WTC11 (cell line): ENCODE measurements at regions not wholly inside any gene's neighbourhood (a gene's known extent, or its start where the extent isn't known, plus 50 kb on each side); places are given as distances from the start of the nearest gene placed in this dataset.

Experiments used
- ATAC-seq: fragments of 200-7000 bp; cut with Tn5 transposase; 2 replicates; pipeline ENCODE4 v1.10.0; 2021; ENCODE audit warnings: mild to moderate bottlenecking, moderate library complexity
- CTCF ChIA-PET: fragments of 300-600 bp; sonication (Branson Sonifier 250); formaldehyde crosslinking; loops from one replicate; lab custom pipeline; 2021; ENCODE audit warnings: antibody characterized with exemption; lab: Charles Lee
- POLR2A ChIA-PET: fragments of 350-600 bp; sonication (Branson Sonifier 250); formaldehyde crosslinking; loops from one replicate; lab custom pipeline; 2021; ENCODE audit warnings: antibody characterized with exemption; lab: Charles Lee
- DNase-seq: peaks from one replicate; pipeline ENCODE4 v3.0.0; 2021; ENCODE audit warnings: low spot score
- H3K27ac Mint-ChIP-seq: 2 replicates; pipeline ENCODE4 v1.8.0; 2021; ENCODE audit warnings: mixed read lengths
- H3K27me3 Mint-ChIP-seq: 2 replicates; pipeline ENCODE4 v1.8.0; 2021; ENCODE audit warnings: low read depth, mild to moderate bottlenecking, moderate library complexity, mixed read lengths
- H3K36me3 Mint-ChIP-seq: 2 replicates; pipeline ENCODE4 v1.8.0; 2021; ENCODE audit warnings: mixed read lengths
- H3K4me1 Mint-ChIP-seq: 2 replicates; pipeline ENCODE4 v1.8.0; 2022; ENCODE audit warnings: mixed read lengths
- H3K4me3 Mint-ChIP-seq: 2 replicates; pipeline ENCODE4 v1.8.0; 2021; ENCODE audit warnings: mild to moderate bottlenecking, moderate library complexity, mixed read lengths
- H3K9me3 Mint-ChIP-seq: 2 replicates; pipeline ENCODE4 v1.8.0; 2021; ENCODE audit warnings: mixed read lengths
- ATF6 ChIP-seq: sonication (generic); formaldehyde crosslinking; IDR thresholded peaks from 2 replicates; pipeline ENCODE4 v1.8.1; 2023; ENCODE audit warnings: mild to moderate bottlenecking, missing genetic modification reagents
- CBFB ChIP-seq: sonication (generic); formaldehyde crosslinking; IDR thresholded peaks from 2 replicates; pipeline ENCODE4 v1.8.1; 2022; ENCODE audit warnings: mild to moderate bottlenecking, low read depth, missing genetic modification reagents
- CREM ChIP-seq: sonication (generic); formaldehyde crosslinking; IDR thresholded peaks from 2 replicates; pipeline ENCODE4 v1.8.1; 2022; ENCODE audit warnings: mild to moderate bottlenecking, missing genetic modification reagents, moderate library complexity
- E2F4 ChIP-seq: sonication (generic); formaldehyde crosslinking; IDR thresholded peaks from 2 replicates; pipeline ENCODE4 v1.8.1; 2022; ENCODE audit warnings: low read depth, mild to moderate bottlenecking, moderate library complexity, missing genetic modification reagents, borderline replicate concordance
- ETV6 ChIP-seq: sonication (generic); formaldehyde crosslinking; IDR thresholded peaks from 2 replicates; pipeline ENCODE4 v1.8.1; 2022; ENCODE audit warnings: mild to moderate bottlenecking, missing genetic modification reagents
- FOXP1 ChIP-seq: sonication (generic); formaldehyde crosslinking; IDR thresholded peaks from 2 replicates; pipeline ENCODE4 v1.8.0; 2022; ENCODE audit warnings: missing genetic modification reagents, mild to moderate bottlenecking, moderate library complexity, borderline replicate concordance
- GRHL2 ChIP-seq: fragments of 250-450 bp; sonication (Bioruptor Pico); IDR thresholded peaks from 2 replicates; pipeline ENCODE4 v1.8.0; 2022; ENCODE audit warnings: mild to moderate bottlenecking, moderate library complexity; ENCODE audit not compliant: insufficient replicate concordance, severe bottlenecking
- JUN ChIP-seq: sonication (generic); formaldehyde crosslinking; IDR thresholded peaks from 2 replicates; pipeline ENCODE4 v1.8.0; 2023; ENCODE audit warnings: mild to moderate bottlenecking, missing genetic modification reagents
- KAT7 ChIP-seq: sonication (generic); formaldehyde crosslinking; IDR thresholded peaks from 2 replicates; pipeline ENCODE4 v1.8.1; 2023; ENCODE audit warnings: missing genetic modification reagents, mild to moderate bottlenecking, borderline replicate concordance
- MLX ChIP-seq: sonication (generic); formaldehyde crosslinking; IDR thresholded peaks from 2 replicates; pipeline ENCODE4 v1.8.1; 2023; ENCODE audit warnings: mild to moderate bottlenecking, missing genetic modification reagents, moderate library complexity
- NFE2L1 ChIP-seq: sonication (generic); formaldehyde crosslinking; IDR thresholded peaks from 2 replicates; pipeline ENCODE4 v1.8.1; 2023; ENCODE audit warnings: missing genetic modification reagents
- OVOL2 ChIP-seq: fragments of 250-450 bp; sonication (Bioruptor Pico); IDR thresholded peaks from 2 replicates; pipeline ENCODE4 v1.9.0; 2021; ENCODE audit warnings: mild to moderate bottlenecking, borderline replicate concordance
- PRDM15 ChIP-seq: sonication (generic); formaldehyde crosslinking; IDR thresholded peaks from 2 replicates; pipeline ENCODE4 v1.8.0; 2022; ENCODE audit warnings: missing genetic modification reagents
- RELA ChIP-seq: sonication (generic); formaldehyde crosslinking; IDR thresholded peaks from 2 replicates; pipeline ENCODE4 v1.8.1; 2022; ENCODE audit warnings: missing genetic modification reagents, mild to moderate bottlenecking, borderline replicate concordance
- TCF7 ChIP-seq: sonication (generic); formaldehyde crosslinking; IDR thresholded peaks from 2 replicates; pipeline ENCODE4 v1.8.0; 2022; ENCODE audit warnings: mild to moderate bottlenecking, low read depth, missing genetic modification reagents, moderate library complexity
- TEAD4 ChIP-seq: sonication (generic); formaldehyde crosslinking; IDR thresholded peaks from 2 replicates; pipeline ENCODE4 v1.8.0; 2022; ENCODE audit warnings: mild to moderate bottlenecking, missing genetic modification reagents
- ZNF121 ChIP-seq: sonication (generic); formaldehyde crosslinking; IDR thresholded peaks from 2 replicates; pipeline ENCODE4 v1.8.0; 2023; ENCODE audit warnings: missing genetic modification reagents
- ZNF138 ChIP-seq: sonication (generic); formaldehyde crosslinking; conservative IDR thresholded peaks from 2 replicates; pipeline ENCODE4 v1.8.1; 2022; ENCODE audit warnings: mild to moderate bottlenecking, moderate library complexity, missing genetic modification reagents
- ZNF232 ChIP-seq: sonication (generic); formaldehyde crosslinking; IDR thresholded peaks from 2 replicates; pipeline ENCODE4 v1.8.0; 2022; ENCODE audit warnings: mild to moderate bottlenecking, missing genetic modification reagents

- no peak for TF ChIP-seq OVOL2
- no peak for TF ChIP-seq ZNF232
- no peak for TF ChIP-seq KAT7 (CRISPR knock-in tag)
- no peak for TF ChIP-seq GRHL2 (CRISPR knock-in tag)
- TF ChIP-seq ZNF121 (CRISPR knock-in tag): no peak
- TF ChIP-seq CREM: no peak
- no peak for TF ChIP-seq ZNF138
- TF ChIP-seq PRDM15 (CRISPR knock-in tag): no peak
- no peak for TF ChIP-seq ATF6 (CRISPR knock-in tag)
- no peak for TF ChIP-seq NFE2L1 (CRISPR knock-in tag)
- TF ChIP-seq TCF7 (CRISPR knock-in tag): no peak
- no peak for TF ChIP-seq ETV6 (CRISPR knock-in tag)
- no peak for TF ChIP-seq RELA
- TF ChIP-seq JUN (CRISPR knock-in tag): no peak
- no peaks in the 10 kb centered on the region for H3K27me3 Mint-ChIP-seq
- POLR2A ChIA-PET: no interaction called here
- DNase-seq (no peak), ATAC-seq (peak; percentile 14)
- H3K36me3 Mint-ChIP-seq: no peaks in the 10 kb centered on the region
- H3K9me3 Mint-ChIP-seq: no peaks in the 10 kb centered on the region
- H3K4me1 Mint-ChIP-seq: peaks cover 36% of the 10 kb centered on the region
- CTCF ChIA-PET: interaction anchor here (2.1 kb wide), 1 partner anchor 15 kb away, joined by 7 read pairs; no protein-coding TSS in a partner anchor
- H3K4me3 Mint-ChIP-seq: no peak overlapping the region
- peak overlapping the region; percentile 2; the same call in 1 of the 2 replicates for H3K27ac Mint-ChIP-seq
These were observed 411.0 kb downstream of the LRATD1 start for GRCh38 chr2:15043336-15044058.

GRCh38 chr2:15045054-15045453, 412.5 kb downstream of the LRATD1 start:
- TF ChIP-seq FOXP1 (CRISPR knock-in tag): no peak
- no peak for TF ChIP-seq E2F4 (CRISPR knock-in tag)
- no peak for TF ChIP-seq OVOL2
- TF ChIP-seq MLX (CRISPR knock-in tag): no peak
- TF ChIP-seq TEAD4 (CRISPR knock-in tag): no peak
- TF ChIP-seq CBFB: no peak
- DNase-seq: no peak
- Mint-ChIP-seq H3K4me1 (peaks cover 49% of the 10 kb centered on the region), H3K27me3 (no peaks in the 10 kb centered on the region), H3K36me3 (no peaks in the 10 kb centered on the region), H3K9me3 (no peaks in the 10 kb centered on the region), H3K4me3 (no peak overlapping the region), H3K27ac (no peak overlapping the region)
- CTCF ChIA-PET: interaction anchor here (1.2 kb wide), 1 partner anchor 532 kb away, joined by 4 read pairs; no protein-coding TSS in a partner anchor
- POLR2A ChIA-PET: no interaction called here
- ATAC-seq: no peak
